ENCODE measurements at regions not wholly inside any gene's neighbourhood (a gene's known extent, or its start where the extent isn't known, plus 50 kb on each side); places are given as distances from the start of the nearest gene placed in this dataset.

- ATAC-seq, result no peak
- CTCF ChIA-PET, result no interaction called here
- peaks cover 2% of the 10 kb centered on the region for H3K9me3 Mint-ChIP-seq (ENCODE audit: low read depth)
Observed at GRCh38 chr3:5638550-5638949, 451.0 kb downstream of the EDEM1 start.

GRCh38 chr3:5644773-5645670 lies 457.5 kb downstream of the EDEM1 start:
- no peaks in the 10 kb centered on the region for H3K4me1 Mint-ChIP-seq
- CTCF ChIA-PET, result no interaction called here
- no peak overlapping the region for H3K27ac Mint-ChIP-seq
- H3K4me3 Mint-ChIP-seq, result no peak overlapping the region
- ATAC-seq (no peak), DNase-seq (no peak)
- no peaks in the 10 kb centered on the region for H3K36me3 Mint-ChIP-seq
- H3K27me3 Mint-ChIP-seq, result no peaks in the 10 kb centered on the region
- H3K9me3 Mint-ChIP-seq (ENCODE audit: low read depth), result peaks cover 4% of the 10 kb centered on the region

More at GRCh38 chr3:5638550-5638949, 451.0 kb downstream of the EDEM1 start:
- no peaks in the 10 kb centered on the region for H3K27me3 Mint-ChIP-seq
- no peaks in the 10 kb centered on the region for H3K4me1 Mint-ChIP-seq
- DNase-seq, result no peak
- H3K27ac Mint-ChIP-seq, result no peak overlapping the region
- H3K36me3 Mint-ChIP-seq, result no peaks in the 10 kb centered on the region
- no peak overlapping the region for H3K4me3 Mint-ChIP-seq

- CTCF ChIA-PET, result no interaction called here
- no peak overlapping the region for H3K27ac Mint-ChIP-seq
Observed at GRCh38 chr3:5645692-5646410, 458.3 kb downstream of the EDEM1 start.

GRCh38 chr3:5650303-5650702 lies 462.8 kb downstream of the EDEM1 start:
- no peak overlapping the region for H3K4me3 Mint-ChIP-seq
- no peak for ATAC-seq
- no peaks in the 10 kb centered on the region for H3K27me3 Mint-ChIP-seq
- CTCF ChIA-PET, result no interaction called here
- peaks cover 2% of the 10 kb centered on the region for H3K9me3 Mint-ChIP-seq (ENCODE audit: low read depth)
- no peaks in the 10 kb centered on the region for H3K36me3 Mint-ChIP-seq
- H3K4me1 Mint-ChIP-seq, result no peaks in the 10 kb centered on the region
- no peak overlapping the region for H3K27ac Mint-ChIP-seq
- DNase-seq, result no peak

More at GRCh38 chr3:5645692-5646410, 458.3 kb downstream of the EDEM1 start:
- no peaks in the 10 kb centered on the region for H3K36me3 Mint-ChIP-seq
- no peaks in the 10 kb centered on the region for H3K27me3 Mint-ChIP-seq
- H3K9me3 Mint-ChIP-seq (ENCODE audit: low read depth), result peaks cover 4% of the 10 kb centered on the region
- DNase-seq (no peak), ATAC-seq (no peak)
- H3K4me1 Mint-ChIP-seq, result no peaks in the 10 kb centered on the region
- no peak overlapping the region for H3K4me3 Mint-ChIP-seq

- CTCF ChIA-PET, result no interaction called here
- no peak for ATAC-seq
- no peaks in the 10 kb centered on the region for H3K4me1 Mint-ChIP-seq
- no peak overlapping the region for H3K4me3 Mint-ChIP-seq
- peaks cover 2% of the 10 kb centered on the region for H3K9me3 Mint-ChIP-seq (ENCODE audit: low read depth)
- no peaks in the 10 kb centered on the region for H3K27me3 Mint-ChIP-seq
- no peaks in the 10 kb centered on the region for H3K36me3 Mint-ChIP-seq
- no peak overlapping the region for H3K27ac Mint-ChIP-seq
- no peak for DNase-seq
Observed at GRCh38 chr3:5651351-5651750, 463.8 kb downstream of the EDEM1 start.

- H3K36me3 Mint-ChIP-seq, result no peaks in the 10 kb centered on the region
- no peaks in the 10 kb centered on the region for H3K4me1 Mint-ChIP-seq
- H3K4me3 Mint-ChIP-seq, result no peak overlapping the region
- H3K27me3 Mint-ChIP-seq, result no peaks in the 10 kb centered on the region
- no peak for ATAC-seq
- CTCF ChIA-PET, result no interaction called here
- no peak for DNase-seq
- H3K9me3 Mint-ChIP-seq (ENCODE audit: low read depth), result peaks cover 2% of the 10 kb centered on the region
- no peak overlapping the region for H3K27ac Mint-ChIP-seq
Observed at GRCh38 chr3:5653426-5654143, 466.1 kb downstream of the EDEM1 start.

GRCh38 chr3:5657106-5657505 lies 469.6 kb downstream of the EDEM1 start:
- no peak for ATAC-seq
- H3K4me1 Mint-ChIP-seq, result no peaks in the 10 kb centered on the region
- no peak overlapping the region for H3K4me3 Mint-ChIP-seq
- no peak overlapping the region for H3K27ac Mint-ChIP-seq
- CTCF ChIA-PET, result no interaction called here
- no peaks in the 10 kb centered on the region for H3K36me3 Mint-ChIP-seq
- H3K27me3 Mint-ChIP-seq, result no peaks in the 10 kb centered on the region
- no peaks in the 10 kb centered on the region for H3K9me3 Mint-ChIP-seq (ENCODE audit: low read depth)
- no peak for DNase-seq

GRCh38 chr3:5663601-5664000 lies 476.1 kb downstream of the EDEM1 start:
- DNase-seq, result no peak
- no peaks in the 10 kb centered on the region for H3K4me1 Mint-ChIP-seq
- CTCF ChIA-PET, result no interaction called here
- no peaks in the 10 kb centered on the region for H3K36me3 Mint-ChIP-seq
- peaks cover 3% of the 10 kb centered on the region for H3K9me3 Mint-ChIP-seq (ENCODE audit: low read depth)
- H3K4me3 Mint-ChIP-seq, result no peak overlapping the region
- H3K27ac Mint-ChIP-seq, result no peak overlapping the region
- no peak for ATAC-seq
- no peaks in the 10 kb centered on the region for H3K27me3 Mint-ChIP-seq

GRCh38 chr3:5666455-5666854 lies 478.9 kb downstream of the EDEM1 start:
- Mint-ChIP-seq H3K4me3 (no peak overlapping the region), H3K27me3 (no peaks in the 10 kb centered on the region), H3K9me3 (ENCODE audit: low read depth) (peaks cover 3% of the 10 kb centered on the region), H3K4me1 (no peaks in the 10 kb centered on the region), H3K27ac (no peak overlapping the region), H3K36me3 (no peaks in the 10 kb centered on the region)
- ATAC-seq (no peak), DNase-seq (no peak)
- CTCF ChIA-PET, result no interaction called here

GRCh38 chr3:5673521-5673920 lies 486.0 kb downstream of the EDEM1 start:
- H3K4me3 Mint-ChIP-seq, result no peak overlapping the region
- CTCF ChIA-PET, result no interaction called here
- H3K9me3 Mint-ChIP-seq (ENCODE audit: low read depth), result peaks cover 2% of the 10 kb centered on the region
- no peaks in the 10 kb centered on the region for H3K27me3 Mint-ChIP-seq
- DNase-seq, result no peak
- ATAC-seq, result no peak
- H3K27ac Mint-ChIP-seq, result no peak overlapping the region
- no peaks in the 10 kb centered on the region for H3K4me1 Mint-ChIP-seq
- H3K36me3 Mint-ChIP-seq, result no peaks in the 10 kb centered on the region

- H3K27me3 Mint-ChIP-seq, result no peaks in the 10 kb centered on the region
- peaks cover 2% of the 10 kb centered on the region for H3K9me3 Mint-ChIP-seq (ENCODE audit: low read depth)
- no peak overlapping the region for H3K27ac Mint-ChIP-seq
- no peaks in the 10 kb centered on the region for H3K36me3 Mint-ChIP-seq
- DNase-seq (no peak), ATAC-seq (no peak)
- H3K4me1 Mint-ChIP-seq, result no peaks in the 10 kb centered on the region
- H3K4me3 Mint-ChIP-seq, result no peak overlapping the region
- CTCF ChIA-PET, result no interaction called here
Observed at GRCh38 chr3:5675319-5675718, 487.8 kb downstream of the EDEM1 start.

GRCh38 chr3:5677555-5677954 lies 490.0 kb downstream of the EDEM1 start:
- no peaks in the 10 kb centered on the region for H3K4me1 Mint-ChIP-seq
- H3K4me3 Mint-ChIP-seq, result no peak overlapping the region
- H3K9me3 Mint-ChIP-seq (ENCODE audit: low read depth), result peaks cover 2% of the 10 kb centered on the region
- DNase-seq (no peak), ATAC-seq (no peak)
- no peaks in the 10 kb centered on the region for H3K27me3 Mint-ChIP-seq
- H3K36me3 Mint-ChIP-seq, result no peaks in the 10 kb centered on the region
- CTCF ChIA-PET, result no interaction called here
- no peak overlapping the region for H3K27ac Mint-ChIP-seq

GRCh38 chr3:5678248-5678647 lies 490.7 kb downstream of the EDEM1 start:
- Mint-ChIP-seq H3K4me3 (no peak overlapping the region), H3K9me3 (ENCODE audit: low read depth) (peaks cover 2% of the 10 kb centered on the region), H3K4me1 (no peaks in the 10 kb centered on the region), H3K36me3 (no peaks in the 10 kb centered on the region), H3K27me3 (no peaks in the 10 kb centered on the region), H3K27ac (no peak overlapping the region)
- CTCF ChIA-PET, result no interaction called here
- ATAC-seq, result no peak
- no peak for DNase-seq

- H3K4me1 Mint-ChIP-seq, result no peaks in the 10 kb centered on the region
Observed at GRCh38 chr3:5678844-5679243, 491.3 kb downstream of the EDEM1 start.

More at GRCh38 chr3:5678844-5679243, 491.3 kb downstream of the EDEM1 start:
- ATAC-seq, result no peak
- no peak for DNase-seq
- Mint-ChIP-seq H3K36me3 (no peaks in the 10 kb centered on the region), H3K9me3 (ENCODE audit: low read depth) (peaks cover 2% of the 10 kb centered on the region), H3K4me3 (no peak overlapping the region), H3K27ac (no peak overlapping the region), H3K27me3 (no peaks in the 10 kb centered on the region)
- CTCF ChIA-PET, result no interaction called here

All from activated CD8-positive, alpha-beta memory T cell treated with anti-CD3 and anti-CD28 coated beads, Interleukin-2, amount 10 ng/mL, durations not matched to agents 7 days and 5 days (primary cell).